GM13976 (cell line): ENCODE measurements at regions not wholly inside any gene's neighbourhood (a gene's known extent, or its start where the extent isn't known, plus 50 kb on each side); places are given as distances from the start of the nearest gene placed in this dataset.

ENCODE experiments used
- DNase-seq: peaks from one replicate; pipeline ENCODE4 v3.0.0; 2012; ENCODE audit warnings: low spot score
- in situ Hi-C: fragments of 300-500 bp; cut with MboI; formaldehyde crosslinking; loops from one replicate; pipeline ENCODE4 v1.12.0; 2022; ENCODE audit warnings: low sequenced_read_pairs, mixed read lengths, inconsistent platforms; ENCODE audit not compliant: unreplicated experiment
- TF ChIP-seq, protein P1 (sequence below): IDR thresholded peaks from 2 replicates; pipeline ENCODE4 v1.5.1; 2012; ENCODE audit warnings: borderline replicate concordance, mild to moderate bottlenecking; ENCODE audit not compliant: insufficient read depth; ENCODE audit errors: extremely low read depth, missing control alignments, control extremely low read depth

DNA sequence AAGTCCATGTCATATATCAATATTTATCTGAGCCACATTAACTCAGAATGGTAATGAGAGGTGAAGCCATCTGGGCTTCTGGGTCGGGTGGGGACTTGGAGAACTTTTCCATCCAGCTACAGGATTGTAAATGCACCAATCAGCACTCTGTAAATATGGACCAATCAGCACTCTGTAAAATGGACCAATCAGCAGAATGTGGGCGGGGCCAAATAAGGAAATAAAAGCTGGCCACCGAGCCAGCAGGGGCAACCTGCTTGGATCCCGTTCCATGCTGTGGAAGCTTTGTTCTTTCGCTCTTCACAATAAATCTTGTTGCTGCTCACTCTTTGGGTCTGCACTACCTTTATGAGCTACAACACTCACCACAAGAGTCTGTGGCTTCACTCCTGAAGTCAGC lies 253.4 kb downstream of the JRKL start:
- DNase-seq: no peak
- in situ Hi-C loops: no loop called here
- TF ChIP-seq, protein P1, sequence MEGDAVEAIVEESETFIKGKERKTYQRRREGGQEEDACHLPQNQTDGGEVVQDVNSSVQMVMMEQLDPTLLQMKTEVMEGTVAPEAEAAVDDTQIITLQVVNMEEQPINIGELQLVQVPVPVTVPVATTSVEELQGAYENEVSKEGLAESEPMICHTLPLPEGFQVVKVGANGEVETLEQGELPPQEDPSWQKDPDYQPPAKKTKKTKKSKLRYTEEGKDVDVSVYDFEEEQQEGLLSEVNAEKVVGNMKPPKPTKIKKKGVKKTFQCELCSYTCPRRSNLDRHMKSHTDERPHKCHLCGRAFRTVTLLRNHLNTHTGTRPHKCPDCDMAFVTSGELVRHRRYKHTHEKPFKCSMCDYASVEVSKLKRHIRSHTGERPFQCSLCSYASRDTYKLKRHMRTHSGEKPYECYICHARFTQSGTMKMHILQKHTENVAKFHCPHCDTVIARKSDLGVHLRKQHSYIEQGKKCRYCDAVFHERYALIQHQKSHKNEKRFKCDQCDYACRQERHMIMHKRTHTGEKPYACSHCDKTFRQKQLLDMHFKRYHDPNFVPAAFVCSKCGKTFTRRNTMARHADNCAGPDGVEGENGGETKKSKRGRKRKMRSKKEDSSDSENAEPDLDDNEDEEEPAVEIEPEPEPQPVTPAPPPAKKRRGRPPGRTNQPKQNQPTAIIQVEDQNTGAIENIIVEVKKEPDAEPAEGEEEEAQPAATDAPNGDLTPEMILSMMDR: no peak

- TF ChIP-seq, protein P1: no peak
- in situ Hi-C loops: no loop called here
Measured at GRCh38 chr11:96647621-96648020, 257.8 kb downstream of the JRKL start.

GRCh38 chr11:96648991-96649390 lies 259.2 kb downstream of the JRKL start:
- in situ Hi-C loops: no loop called here
- TF ChIP-seq, protein P1: no peak
- no peak for DNase-seq

More at GRCh38 chr11:96647621-96648020, 257.8 kb downstream of the JRKL start:
- DNase-seq: no peak

- in situ Hi-C loops: no loop called here
- TF ChIP-seq, protein P1: no peak
- no peak for DNase-seq
Measured at GRCh38 chr11:96652516-96652915, 262.7 kb downstream of the JRKL start.

DNA sequence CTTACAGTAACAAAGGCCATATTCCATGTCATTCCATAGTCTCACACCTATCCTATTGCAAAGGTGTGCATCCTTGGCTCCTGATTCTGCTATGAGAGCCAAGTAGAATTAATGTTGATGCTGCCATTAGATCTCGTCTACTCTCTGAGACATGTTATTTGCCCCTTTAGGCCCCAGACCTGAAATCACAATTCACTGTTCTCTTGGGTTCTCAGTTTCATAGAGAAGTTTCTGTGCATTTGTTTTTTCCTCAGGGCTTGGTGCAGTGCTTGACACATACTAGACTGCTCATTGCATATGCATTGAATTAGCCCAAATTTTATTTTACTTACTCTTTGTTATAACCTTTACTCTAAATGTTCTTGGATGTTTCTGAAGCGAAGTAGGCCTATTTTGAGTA lies 265.7 kb downstream of the JRKL start:
- in situ Hi-C loops: no loop called here
- TF ChIP-seq, protein P1: no peak
- DNase-seq: no peak

- in situ Hi-C loops: no loop called here
- TF ChIP-seq, protein P1: no peak
Measured at GRCh38 chr11:96658436-96658835, 268.6 kb downstream of the JRKL start.

DNA sequence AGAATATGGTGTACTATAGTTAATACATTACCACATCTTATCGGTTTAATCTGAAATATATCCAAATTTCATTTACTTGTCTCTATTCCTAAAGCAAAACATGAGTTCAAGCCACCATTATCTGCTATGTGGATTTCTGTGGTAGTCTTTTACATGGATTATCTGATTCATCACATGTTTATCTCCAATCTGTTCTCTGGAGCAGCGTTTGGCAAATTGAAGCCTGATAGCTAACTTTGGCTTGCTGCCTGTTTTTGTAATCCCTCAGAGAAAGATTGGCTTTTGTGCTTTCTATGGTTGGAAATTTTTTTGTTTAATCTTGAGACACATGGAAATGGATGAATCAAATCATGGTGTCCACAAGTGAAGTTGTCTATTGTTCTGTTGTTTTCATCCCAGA lies 274.3 kb downstream of the JRKL start:
- DNase-seq: no peak
- in situ Hi-C loops: no loop called here
- TF ChIP-seq, protein P1: no peak

More at GRCh38 chr11:96658436-96658835, 268.6 kb downstream of the JRKL start:
- no peak for DNase-seq
